HepG2 (cell line): ENCODE measurements at regions not wholly inside any gene's neighbourhood (a gene's known extent, or its start where the extent isn't known, plus 50 kb on each side); places are given as distances from the start of the nearest gene placed in this dataset.

ENCODE experiments used
- JDP2 ChIP-seq: sonication (generic); formaldehyde crosslinking; IDR thresholded peaks from 2 replicates; pipeline ENCODE4 v1.8.1; 2022; ENCODE audit warnings: missing genetic modification reagents, borderline replicate concordance
- MED1 ChIP-seq: sonication (generic); formaldehyde crosslinking; IDR thresholded peaks from 2 replicates; pipeline ENCODE4 v1.4.0; 2020; ENCODE audit warnings: missing genetic modification reagents
- MTF1 ChIP-seq: sonication (generic); formaldehyde crosslinking; IDR thresholded peaks from 2 replicates; pipeline ENCODE4 v1.5.0; 2020; ENCODE audit warnings: missing genetic modification reagents
- PCBP1 ChIP-seq: fragments of 200-400 bp; formaldehyde crosslinking; IDR thresholded peaks from 2 replicates; pipeline ENCODE4 v1.6.1; 2017; ENCODE audit warnings: mild to moderate bottlenecking, low read depth, low read length, borderline replicate concordance
- POLR2AphosphoS2 ChIP-seq: IDR thresholded peaks from 2 replicates; pipeline ENCODE4 v1.6.1; 2011; ENCODE audit warnings: low read depth, low read length, improper control_type of control experiment
- SKI ChIP-seq: fragments of 450-650 bp; IDR thresholded peaks from one replicate; pipeline ENCODE4 v1.6.1; 2018; ENCODE audit warnings: mild to moderate bottlenecking; ENCODE audit not compliant: partially characterized antibody
- SRF ChIP-seq: IDR thresholded peaks from 2 replicates; pipeline ENCODE4 v1.6.1; 2011; ENCODE audit warnings: mild to moderate bottlenecking, low read depth, low read length, moderate library complexity
- ZNF160 ChIP-seq: sonication (generic); formaldehyde crosslinking; IDR thresholded peaks from 2 replicates; pipeline ENCODE4 v1.8.0; 2022; ENCODE audit warnings: mild to moderate bottlenecking, inconsistent platforms, missing genetic modification reagents
- ZNF430 ChIP-seq: sonication (generic); formaldehyde crosslinking; IDR thresholded peaks from 2 replicates; pipeline ENCODE4 v1.9.0; 2021; ENCODE audit warnings: mild to moderate bottlenecking, missing genetic modification reagents
- ZNF891 ChIP-seq: sonication (generic); formaldehyde crosslinking; IDR thresholded peaks from 2 replicates; pipeline ENCODE4 v1.5.0; 2020; ENCODE audit warnings: mild to moderate bottlenecking, missing genetic modification reagents
- TF ChIP-seq, protein P1 (sequence below): sonication (generic); formaldehyde crosslinking; IDR thresholded peaks from 2 replicates; pipeline ENCODE4 v1.5.1; 2020; ENCODE audit warnings: mild to moderate bottlenecking, moderate library complexity, missing genetic modification reagents
- TF ChIP-seq, protein P2 (sequence below): sonication (generic); formaldehyde crosslinking; IDR thresholded peaks from 2 replicates; pipeline ENCODE4 v1.9.0; 2021; ENCODE audit warnings: missing genetic modification reagents, borderline replicate concordance
- TF ChIP-seq, protein P3 (sequence below): sonication (generic); formaldehyde crosslinking; IDR thresholded peaks from 2 replicates; pipeline ENCODE4 v1.4.0; 2020; ENCODE audit warnings: mild to moderate bottlenecking, missing genetic modification reagents
- TF ChIP-seq, protein P4 (sequence below): sonication (generic); formaldehyde crosslinking; IDR thresholded peaks from 2 replicates; pipeline ENCODE4 v1.5.0; 2020; ENCODE audit warnings: mild to moderate bottlenecking, missing genetic modification reagents, borderline replicate concordance

DNA sequence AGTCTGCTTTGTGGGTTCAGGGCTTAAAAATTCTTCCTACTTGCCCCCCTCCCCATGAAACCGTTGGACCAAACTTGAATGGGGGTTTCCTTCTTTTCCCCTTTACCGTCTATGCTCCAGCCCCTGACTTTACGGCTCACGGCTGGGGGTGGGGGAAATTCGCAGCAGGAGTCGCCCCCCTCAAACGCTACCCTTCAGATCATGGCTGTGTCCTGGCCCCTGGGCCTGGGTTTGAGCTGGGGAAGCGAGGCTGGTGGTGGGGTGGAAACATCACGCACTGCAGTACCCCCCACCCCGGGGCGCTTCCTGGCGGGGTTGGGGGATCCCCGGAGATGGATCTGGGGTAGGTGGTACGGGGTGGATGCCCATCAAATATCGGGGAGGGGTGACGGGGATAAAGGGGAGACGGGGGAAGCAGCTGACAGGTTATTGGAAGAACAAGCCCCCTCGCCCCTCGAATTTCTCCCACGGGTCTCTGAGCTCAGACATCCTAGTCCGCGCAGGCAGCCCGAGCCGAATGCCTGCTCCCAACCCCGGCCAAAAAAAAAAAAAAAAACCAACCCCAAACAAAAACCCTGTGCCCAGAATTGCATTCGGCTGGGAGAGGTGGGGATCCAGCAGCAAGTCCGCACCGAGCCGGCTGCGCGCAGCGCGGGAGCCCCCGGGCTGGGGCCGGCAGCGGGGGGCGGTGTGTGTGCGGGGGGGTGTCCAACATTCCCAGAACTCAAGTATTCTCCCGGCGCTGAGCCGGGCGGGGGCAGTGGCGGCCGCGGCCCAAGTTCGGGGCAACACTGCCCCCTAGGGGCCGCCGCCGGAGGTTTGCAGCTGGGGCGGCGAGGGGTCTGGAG is 59.0 kb upstream of the ACOT11 start (continued):
- TF ChIP-seq, protein P1, sequence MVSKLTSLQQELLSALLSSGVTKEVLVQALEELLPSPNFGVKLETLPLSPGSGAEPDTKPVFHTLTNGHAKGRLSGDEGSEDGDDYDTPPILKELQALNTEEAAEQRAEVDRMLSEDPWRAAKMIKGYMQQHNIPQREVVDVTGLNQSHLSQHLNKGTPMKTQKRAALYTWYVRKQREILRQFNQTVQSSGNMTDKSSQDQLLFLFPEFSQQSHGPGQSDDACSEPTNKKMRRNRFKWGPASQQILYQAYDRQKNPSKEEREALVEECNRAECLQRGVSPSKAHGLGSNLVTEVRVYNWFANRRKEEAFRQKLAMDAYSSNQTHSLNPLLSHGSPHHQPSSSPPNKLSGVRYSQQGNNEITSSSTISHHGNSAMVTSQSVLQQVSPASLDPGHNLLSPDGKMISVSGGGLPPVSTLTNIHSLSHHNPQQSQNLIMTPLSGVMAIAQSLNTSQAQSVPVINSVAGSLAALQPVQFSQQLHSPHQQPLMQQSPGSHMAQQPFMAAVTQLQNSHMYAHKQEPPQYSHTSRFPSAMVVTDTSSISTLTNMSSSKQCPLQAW (CRISPR knock-in tag), result no peak
- TF ChIP-seq ZNF160 (CRISPR knock-in tag) (no peak; the same call in 1 of the 2 replicates), ZNF430 (CRISPR knock-in tag) (no peak), JDP2 (CRISPR knock-in tag) (no peak; the same call in 1 of the 2 replicates), MED1 (CRISPR knock-in tag) (peak; percentile 14; the same call in 1 of the 2 replicates), MTF1 (CRISPR knock-in tag) (no peak), SKI (no peak), SRF (no peak), ZNF891 (CRISPR knock-in tag) (no peak), PCBP1 (0 out of 2 replicates have a peak, but pooled peaks have one; percentile 51), POLR2AphosphoS2 (no peak)
- TF ChIP-seq, protein P2, sequence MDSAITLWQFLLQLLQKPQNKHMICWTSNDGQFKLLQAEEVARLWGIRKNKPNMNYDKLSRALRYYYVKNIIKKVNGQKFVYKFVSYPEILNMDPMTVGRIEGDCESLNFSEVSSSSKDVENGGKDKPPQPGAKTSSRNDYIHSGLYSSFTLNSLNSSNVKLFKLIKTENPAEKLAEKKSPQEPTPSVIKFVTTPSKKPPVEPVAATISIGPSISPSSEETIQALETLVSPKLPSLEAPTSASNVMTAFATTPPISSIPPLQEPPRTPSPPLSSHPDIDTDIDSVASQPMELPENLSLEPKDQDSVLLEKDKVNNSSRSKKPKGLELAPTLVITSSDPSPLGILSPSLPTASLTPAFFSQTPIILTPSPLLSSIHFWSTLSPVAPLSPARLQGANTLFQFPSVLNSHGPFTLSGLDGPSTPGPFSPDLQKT (CRISPR knock-in tag), result no peak
- TF ChIP-seq, protein P3, sequence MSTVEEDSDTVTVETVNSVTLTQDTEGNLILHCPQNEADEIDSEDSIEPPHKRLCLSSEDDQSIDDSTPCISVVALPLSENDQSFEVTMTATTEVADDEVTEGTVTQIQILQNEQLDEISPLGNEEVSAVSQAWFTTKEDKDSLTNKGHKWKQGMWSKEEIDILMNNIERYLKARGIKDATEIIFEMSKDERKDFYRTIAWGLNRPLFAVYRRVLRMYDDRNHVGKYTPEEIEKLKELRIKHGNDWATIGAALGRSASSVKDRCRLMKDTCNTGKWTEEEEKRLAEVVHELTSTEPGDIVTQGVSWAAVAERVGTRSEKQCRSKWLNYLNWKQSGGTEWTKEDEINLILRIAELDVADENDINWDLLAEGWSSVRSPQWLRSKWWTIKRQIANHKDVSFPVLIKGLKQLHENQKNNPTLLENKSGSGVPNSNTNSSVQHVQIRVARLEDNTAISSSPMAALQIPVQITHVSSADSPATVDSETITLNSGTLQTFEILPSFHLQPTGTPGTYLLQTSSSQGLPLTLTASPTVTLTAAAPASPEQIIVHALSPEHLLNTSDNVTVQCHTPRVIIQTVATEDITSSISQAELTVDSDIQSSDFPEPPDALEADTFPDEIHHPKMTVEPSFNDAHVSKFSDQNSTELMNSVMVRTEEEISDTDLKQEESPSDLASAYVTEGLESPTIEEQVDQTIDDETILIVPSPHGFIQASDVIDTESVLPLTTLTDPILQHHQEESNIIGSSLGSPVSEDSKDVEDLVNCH (CRISPR knock-in tag), result no peak
- TF ChIP-seq, protein P4, sequence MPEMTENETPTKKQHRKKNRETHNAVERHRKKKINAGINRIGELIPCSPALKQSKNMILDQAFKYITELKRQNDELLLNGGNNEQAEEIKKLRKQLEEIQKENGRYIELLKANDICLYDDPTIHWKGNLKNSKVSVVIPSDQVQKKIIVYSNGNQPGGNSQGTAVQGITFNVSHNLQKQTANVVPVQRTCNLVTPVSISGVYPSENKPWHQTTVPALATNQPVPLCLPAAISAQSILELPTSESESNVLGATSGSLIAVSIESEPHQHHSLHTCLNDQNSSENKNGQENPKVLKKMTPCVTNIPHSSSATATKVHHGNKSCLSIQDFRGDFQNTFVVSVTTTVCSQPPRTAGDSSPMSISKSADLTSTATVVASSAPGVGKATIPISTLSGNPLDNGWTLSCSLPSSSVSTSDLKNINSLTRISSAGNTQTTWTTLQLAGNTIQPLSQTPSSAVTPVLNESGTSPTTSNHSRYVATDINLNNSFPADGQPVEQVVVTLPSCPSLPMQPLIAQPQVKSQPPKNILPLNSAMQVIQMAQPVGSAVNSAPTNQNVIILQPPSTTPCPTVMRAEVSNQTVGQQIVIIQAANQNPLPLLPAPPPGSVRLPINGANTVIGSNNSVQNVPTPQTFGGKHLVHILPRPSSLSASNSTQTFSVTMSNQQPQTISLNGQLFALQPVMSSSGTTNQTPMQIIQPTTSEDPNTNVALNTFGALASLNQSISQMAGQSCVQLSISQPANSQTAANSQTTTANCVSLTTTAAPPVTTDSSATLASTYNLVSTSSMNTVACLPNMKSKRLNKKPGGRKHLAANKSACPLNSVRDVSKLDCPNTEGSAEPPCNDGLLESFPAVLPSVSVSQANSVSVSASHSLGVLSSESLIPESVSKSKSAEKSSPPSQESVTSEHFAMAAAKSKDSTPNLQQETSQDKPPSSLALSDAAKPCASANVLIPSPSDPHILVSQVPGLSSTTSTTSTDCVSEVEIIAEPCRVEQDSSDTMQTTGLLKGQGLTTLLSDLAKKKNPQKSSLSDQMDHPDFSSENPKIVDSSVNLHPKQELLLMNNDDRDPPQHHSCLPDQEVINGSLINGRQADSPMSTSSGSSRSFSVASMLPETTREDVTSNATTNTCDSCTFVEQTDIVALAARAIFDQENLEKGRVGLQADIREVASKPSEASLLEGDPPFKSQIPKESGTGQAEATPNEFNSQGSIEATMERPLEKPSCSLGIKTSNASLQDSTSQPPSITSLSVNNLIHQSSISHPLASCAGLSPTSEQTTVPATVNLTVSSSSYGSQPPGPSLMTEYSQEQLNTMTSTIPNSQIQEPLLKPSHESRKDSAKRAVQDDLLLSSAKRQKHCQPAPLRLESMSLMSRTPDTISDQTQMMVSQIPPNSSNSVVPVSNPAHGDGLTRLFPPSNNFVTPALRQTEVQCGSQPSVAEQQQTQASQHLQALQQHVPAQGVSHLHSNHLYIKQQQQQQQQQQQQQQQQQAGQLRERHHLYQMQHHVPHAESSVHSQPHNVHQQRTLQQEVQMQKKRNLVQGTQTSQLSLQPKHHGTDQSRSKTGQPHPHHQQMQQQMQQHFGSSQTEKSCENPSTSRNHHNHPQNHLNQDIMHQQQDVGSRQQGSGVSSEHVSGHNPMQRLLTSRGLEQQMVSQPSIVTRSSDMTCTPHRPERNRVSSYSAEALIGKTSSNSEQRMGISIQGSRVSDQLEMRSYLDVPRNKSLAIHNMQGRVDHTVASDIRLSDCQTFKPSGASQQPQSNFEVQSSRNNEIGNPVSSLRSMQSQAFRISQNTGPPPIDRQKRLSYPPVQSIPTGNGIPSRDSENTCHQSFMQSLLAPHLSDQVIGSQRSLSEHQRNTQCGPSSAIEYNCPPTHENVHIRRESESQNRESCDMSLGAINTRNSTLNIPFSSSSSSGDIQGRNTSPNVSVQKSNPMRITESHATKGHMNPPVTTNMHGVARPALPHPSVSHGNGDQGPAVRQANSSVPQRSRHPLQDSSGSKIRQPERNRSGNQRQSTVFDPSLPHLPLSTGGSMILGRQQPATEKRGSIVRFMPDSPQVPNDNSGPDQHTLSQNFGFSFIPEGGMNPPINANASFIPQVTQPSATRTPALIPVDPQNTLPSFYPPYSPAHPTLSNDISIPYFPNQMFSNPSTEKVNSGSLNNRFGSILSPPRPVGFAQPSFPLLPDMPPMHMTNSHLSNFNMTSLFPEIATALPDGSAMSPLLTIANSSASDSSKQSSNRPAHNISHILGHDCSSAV (CRISPR knock-in tag), result no peak
